PFSK-1 (cell line): ENCODE measurements at regions not wholly inside any gene's neighbourhood (a gene's known extent, or its start where the extent isn't known, plus 50 kb on each side); places are given as distances from the start of the nearest gene placed in this dataset.

Source experiments
- POLR2AphosphoS5 ChIP-seq: IDR thresholded peaks from 2 replicates; pipeline ENCODE4 v1.6.1; 2012; ENCODE audit warnings: low read depth, mild to moderate bottlenecking, control low read depth, low read length, moderate library complexity
- SIN3A ChIP-seq: IDR thresholded peaks from 2 replicates; pipeline ENCODE4 v1.6.1; 2012; ENCODE audit warnings: mild to moderate bottlenecking, low read length, moderate library complexity, borderline replicate concordance; ENCODE audit not compliant: insufficient read depth
- TAF1 ChIP-seq: IDR thresholded peaks from 2 replicates; pipeline ENCODE4 v1.6.1; 2012; ENCODE audit warnings: low read length, control low read depth, borderline replicate concordance; ENCODE audit not compliant: insufficient read depth

GRCh38 chr1:189432753-189433152, 1044.9 kb downstream of the BRINP3 start:
- TF ChIP-seq POLR2AphosphoS5: no peak
- TF ChIP-seq TAF1: no peak
- no peak for TF ChIP-seq SIN3A
